ENCODE measurements at regions not wholly inside any gene's neighbourhood (a gene's known extent, or its start where the extent isn't known, plus 50 kb on each side); places are given as distances from the start of the nearest gene placed in this dataset.

- TF ChIP-seq TAF1 (conservative IDR thresholded peaks at IDR 0.05) (no peak), YY1 (IDR thresholded peaks at IDR 0.05) (no peak)
- TF ChIP-seq, protein P1, sequence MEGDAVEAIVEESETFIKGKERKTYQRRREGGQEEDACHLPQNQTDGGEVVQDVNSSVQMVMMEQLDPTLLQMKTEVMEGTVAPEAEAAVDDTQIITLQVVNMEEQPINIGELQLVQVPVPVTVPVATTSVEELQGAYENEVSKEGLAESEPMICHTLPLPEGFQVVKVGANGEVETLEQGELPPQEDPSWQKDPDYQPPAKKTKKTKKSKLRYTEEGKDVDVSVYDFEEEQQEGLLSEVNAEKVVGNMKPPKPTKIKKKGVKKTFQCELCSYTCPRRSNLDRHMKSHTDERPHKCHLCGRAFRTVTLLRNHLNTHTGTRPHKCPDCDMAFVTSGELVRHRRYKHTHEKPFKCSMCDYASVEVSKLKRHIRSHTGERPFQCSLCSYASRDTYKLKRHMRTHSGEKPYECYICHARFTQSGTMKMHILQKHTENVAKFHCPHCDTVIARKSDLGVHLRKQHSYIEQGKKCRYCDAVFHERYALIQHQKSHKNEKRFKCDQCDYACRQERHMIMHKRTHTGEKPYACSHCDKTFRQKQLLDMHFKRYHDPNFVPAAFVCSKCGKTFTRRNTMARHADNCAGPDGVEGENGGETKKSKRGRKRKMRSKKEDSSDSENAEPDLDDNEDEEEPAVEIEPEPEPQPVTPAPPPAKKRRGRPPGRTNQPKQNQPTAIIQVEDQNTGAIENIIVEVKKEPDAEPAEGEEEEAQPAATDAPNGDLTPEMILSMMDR (IDR thresholded peaks at IDR 0.05; ENCODE audit: low read depth, low read length, missing input control), result no peak
- TF ChIP-seq, protein P2, sequence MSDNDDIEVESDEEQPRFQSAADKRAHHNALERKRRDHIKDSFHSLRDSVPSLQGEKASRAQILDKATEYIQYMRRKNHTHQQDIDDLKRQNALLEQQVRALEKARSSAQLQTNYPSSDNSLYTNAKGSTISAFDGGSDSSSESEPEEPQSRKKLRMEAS (IDR thresholded peaks at IDR 0.05), result no peak
Observed at GRCh38 chr10:8365935-8366911, 311.7 kb downstream of the GATA3 start.
